C4-2B (cell line): ENCODE measurements at regions not wholly inside any gene's neighbourhood (a gene's known extent, or its start where the extent isn't known, plus 50 kb on each side); places are given as distances from the start of the nearest gene placed in this dataset.
A peak's percentile ranks its signal among the peaks of the same experiment; 100 is the strongest.

Experiments
- H3K27ac ChIP-seq: fragments of 450-650 bp; 2 replicates; pipeline ENCODE4 v1.5.1; 2017
- ZFX ChIP-seq: fragments of 450-650 bp; IDR thresholded peaks from 2 replicates; pipeline ENCODE4 v1.6.1; 2017
- TF ChIP-seq, protein P1 (sequence below): fragments of 450-650 bp; conservative IDR thresholded peaks from 2 replicates; pipeline ENCODE4 v1.5.1; 2017; ENCODE audit warnings: mild to moderate bottlenecking

DNA sequence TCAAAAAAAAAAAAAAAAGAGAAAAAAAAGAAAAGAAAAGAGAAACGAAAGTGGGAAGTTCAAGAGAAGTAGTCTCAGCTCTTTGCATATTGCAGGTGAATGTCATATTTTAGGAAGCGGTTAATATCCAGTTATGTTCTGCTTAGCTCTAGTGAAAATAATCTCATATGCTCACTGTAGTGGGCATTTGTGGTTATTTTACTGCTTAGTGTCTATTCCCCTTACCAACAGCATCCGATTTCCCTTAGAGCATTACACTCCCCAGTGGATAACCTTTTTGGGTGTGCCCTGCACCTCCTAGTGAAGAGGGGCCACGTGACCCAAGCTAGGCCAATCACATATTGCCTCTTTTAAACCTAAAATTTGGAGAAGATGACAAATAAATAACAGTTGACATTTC, 111.2 kb upstream of the ZNF827 start:
- TF ChIP-seq, protein P1, sequence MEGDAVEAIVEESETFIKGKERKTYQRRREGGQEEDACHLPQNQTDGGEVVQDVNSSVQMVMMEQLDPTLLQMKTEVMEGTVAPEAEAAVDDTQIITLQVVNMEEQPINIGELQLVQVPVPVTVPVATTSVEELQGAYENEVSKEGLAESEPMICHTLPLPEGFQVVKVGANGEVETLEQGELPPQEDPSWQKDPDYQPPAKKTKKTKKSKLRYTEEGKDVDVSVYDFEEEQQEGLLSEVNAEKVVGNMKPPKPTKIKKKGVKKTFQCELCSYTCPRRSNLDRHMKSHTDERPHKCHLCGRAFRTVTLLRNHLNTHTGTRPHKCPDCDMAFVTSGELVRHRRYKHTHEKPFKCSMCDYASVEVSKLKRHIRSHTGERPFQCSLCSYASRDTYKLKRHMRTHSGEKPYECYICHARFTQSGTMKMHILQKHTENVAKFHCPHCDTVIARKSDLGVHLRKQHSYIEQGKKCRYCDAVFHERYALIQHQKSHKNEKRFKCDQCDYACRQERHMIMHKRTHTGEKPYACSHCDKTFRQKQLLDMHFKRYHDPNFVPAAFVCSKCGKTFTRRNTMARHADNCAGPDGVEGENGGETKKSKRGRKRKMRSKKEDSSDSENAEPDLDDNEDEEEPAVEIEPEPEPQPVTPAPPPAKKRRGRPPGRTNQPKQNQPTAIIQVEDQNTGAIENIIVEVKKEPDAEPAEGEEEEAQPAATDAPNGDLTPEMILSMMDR = no peak
- TF ChIP-seq ZFX = no peak
- no peak overlapping the region for H3K27ac ChIP-seq

DNA sequence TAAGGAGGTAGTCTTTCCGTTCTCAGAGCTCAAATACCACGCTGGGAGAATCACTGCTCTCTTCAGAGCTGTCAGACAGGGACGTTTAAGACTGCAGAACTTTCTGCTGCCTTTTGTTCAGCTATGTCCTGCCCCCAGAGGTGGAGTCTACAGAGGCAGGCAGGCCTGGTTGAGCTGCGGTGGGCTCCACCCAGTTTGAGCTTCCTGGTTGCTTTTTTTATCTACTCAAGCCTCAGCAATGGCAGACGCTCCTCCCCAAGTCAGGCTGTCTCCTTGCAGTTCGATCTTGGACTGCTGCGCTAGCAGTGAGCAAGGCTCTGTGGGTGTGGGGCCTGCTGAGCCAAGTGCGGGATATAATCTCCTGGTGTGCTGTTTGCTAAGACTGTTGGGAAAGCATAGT, 109.1 kb upstream of the ZNF827 start:
- peak overlapping the region; percentile 32 for H3K27ac ChIP-seq

DNA sequence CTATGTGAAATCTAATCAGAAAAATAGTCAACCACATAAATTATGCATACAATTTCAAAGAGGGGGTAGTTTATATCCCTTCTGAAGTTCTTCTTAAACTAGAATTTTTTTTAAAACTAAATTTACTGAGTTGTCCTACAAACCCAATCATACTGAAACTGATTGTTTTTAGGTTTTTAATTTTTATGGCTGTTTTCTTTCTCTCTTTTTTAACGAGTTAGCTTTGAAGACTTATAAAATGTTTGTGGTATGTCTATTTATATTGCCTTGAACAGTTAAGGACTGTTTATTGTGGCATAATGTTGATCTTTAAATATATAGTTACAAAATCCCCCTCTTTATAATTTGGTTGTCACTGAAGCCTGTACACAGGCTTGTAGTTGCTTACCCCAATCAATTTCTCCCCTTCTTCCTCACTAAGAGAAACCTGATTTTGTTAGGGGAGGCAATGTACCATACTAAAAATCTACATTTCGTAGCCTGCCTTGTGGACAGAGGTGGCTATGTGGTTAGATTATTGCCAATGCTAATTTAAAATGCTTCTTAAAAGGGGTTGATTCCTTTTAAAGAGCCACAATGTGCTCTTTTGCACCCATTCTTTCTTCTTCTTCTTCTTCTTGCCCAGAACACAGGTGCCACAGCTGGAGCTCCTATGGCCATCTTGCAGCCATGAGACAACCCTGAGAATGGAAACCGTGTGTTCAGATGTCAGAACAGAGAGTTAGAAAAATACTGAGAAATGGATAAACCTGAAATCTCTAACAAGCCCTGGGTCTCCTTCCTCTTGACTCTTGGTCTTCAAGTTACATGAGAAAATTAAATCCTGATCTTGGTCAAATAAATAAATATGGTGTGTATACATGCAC, 102.7 kb upstream of the ZNF827 start:
- TF ChIP-seq, protein P1 = no peak
- TF ChIP-seq ZFX = no peak
- H3K27ac ChIP-seq = no peak overlapping the region

DNA sequence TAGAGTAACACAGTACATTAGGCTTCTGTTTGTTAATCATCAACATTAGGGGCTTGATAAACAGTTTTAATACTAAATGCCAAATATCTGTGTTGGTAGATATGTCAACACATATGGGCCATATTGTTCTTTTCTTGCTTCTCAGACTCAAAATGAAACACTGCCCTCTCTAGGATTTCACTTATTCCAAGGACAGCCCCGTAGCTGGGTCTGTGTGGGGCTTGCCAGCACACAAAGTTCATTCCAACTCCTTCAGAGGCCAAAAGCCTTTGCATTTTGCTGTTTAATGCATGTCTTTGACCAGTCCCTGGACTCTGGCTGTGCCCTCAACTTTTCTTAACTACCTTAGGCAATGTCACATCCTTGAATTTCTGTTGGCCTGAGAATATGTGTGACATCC, 102.0 kb upstream of the ZNF827 start:
- TF ChIP-seq ZFX = no peak
- TF ChIP-seq, protein P1 = peak; percentile 15
- no peak overlapping the region for H3K27ac ChIP-seq

DNA sequence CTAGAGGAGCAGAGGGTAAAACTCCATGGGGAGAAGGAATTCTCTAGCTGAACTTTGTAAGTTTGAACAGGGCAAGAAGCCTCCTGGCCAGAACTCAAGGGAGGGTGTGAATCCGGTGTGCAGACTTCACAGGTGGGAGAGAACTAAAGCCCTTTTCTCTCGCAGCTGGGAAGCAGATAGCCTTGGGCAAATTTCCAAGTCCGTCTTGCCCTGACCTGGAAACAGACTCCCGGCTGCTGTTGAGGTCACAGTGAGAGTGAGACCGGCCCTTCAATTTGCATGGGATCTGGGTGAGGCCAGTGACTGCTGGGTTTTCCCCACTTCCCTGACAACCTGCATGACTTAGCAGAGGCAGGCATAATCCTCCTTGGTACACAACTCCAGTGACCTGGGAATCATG, 94.5 kb upstream of the ZNF827 start:
- no peak for TF ChIP-seq ZFX
- TF ChIP-seq, protein P1 = no peak
- peak overlapping the region; percentile 12; the same call in 1 of the 2 replicates for H3K27ac ChIP-seq

DNA sequence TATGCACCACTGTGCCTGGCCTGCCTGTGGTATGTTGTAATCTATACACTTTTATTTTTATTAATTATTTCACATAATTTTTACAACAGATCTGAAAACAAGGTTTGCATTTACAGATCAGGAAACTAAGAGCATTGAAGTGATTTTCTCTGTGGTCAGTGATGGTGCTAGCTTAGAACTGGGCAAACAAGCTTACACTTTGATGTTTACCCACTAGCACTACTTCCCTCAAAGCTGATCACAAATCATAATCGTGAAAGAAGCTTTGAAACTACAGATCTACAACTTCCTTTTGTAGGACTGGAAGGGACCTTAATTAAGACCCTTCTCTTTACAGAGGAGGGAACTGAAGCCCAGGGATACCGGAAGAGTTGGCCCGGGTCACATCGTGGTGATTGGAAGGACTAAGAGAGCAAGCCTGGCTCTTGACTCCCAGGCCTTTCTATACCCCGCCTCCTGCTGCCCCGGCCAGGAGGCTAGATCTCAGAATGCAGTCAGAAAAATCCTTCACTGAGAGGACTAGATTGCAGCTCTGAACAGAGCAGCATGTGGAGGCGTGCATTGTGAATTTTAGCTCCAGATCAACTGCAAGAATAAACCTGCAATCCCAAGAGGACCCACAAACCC, 93.7 kb upstream of the ZNF827 start:
- TF ChIP-seq, protein P1 = no peak
- no peak for TF ChIP-seq ZFX
- H3K27ac ChIP-seq = peak overlapping the region; percentile 12; the same call in 1 of the 2 replicates

- TF ChIP-seq, protein P1 = no peak
- 0 out of 2 replicates have a peak overlapping the region, but pooled peaks have one; percentile 18 for H3K27ac ChIP-seq
These were observed 91.5 kb upstream of the ZNF827 start for GRCh38 chr4:146029939-146030710.
